ENCODE measurements at regions not wholly inside any gene's neighbourhood (a gene's known extent, or its start where the extent isn't known, plus 50 kb on each side); places are given as distances from the start of the nearest gene placed in this dataset.

DNA sequence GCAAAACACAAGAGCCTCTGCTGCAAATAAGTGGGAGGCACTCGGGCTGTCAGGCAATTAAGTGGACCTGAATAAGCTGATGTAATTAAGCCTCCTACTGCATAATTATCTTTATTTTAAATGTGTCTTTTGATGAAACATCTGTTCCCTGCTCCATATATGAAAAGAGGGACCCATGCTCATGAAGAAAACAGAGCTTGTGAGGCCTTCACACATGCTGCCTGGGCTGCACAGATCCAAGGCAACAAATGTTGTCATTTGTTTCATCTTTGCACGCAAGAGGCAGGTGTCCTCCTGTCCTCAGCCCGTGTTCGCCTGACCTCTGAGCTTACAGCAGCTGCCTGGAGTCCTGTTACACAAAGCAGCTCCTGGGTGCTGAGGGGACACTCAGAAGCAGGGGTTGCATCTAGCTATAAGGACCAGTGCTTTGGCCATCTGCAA is 381.1 kb downstream of the ZNF608 start:
- TF ChIP-seq GATA3 (IDR thresholded peaks at IDR 0.05; ENCODE audit: low read depth, low read length), result no peak
- TF ChIP-seq GATA2 (IDR thresholded peaks at IDR 0.05; ENCODE audit: low read depth, low read length), result no peak

All from SH-SY5Y (cell line).